ENCODE measurements at regions not wholly inside any gene's neighbourhood (a gene's known extent, or its start where the extent isn't known, plus 50 kb on each side); places are given as distances from the start of the nearest gene placed in this dataset.

GRCh38 chr20:18977441-18977840, 163.9 kb downstream of the SCP2D1 start:
- H3K4me3 ChIP-seq (ENCODE audit: low read depth, low read length) = no peak overlapping the region
- TF ChIP-seq CTCF (IDR thresholded peaks at IDR 0.05; ENCODE audit: borderline replicate concordance, insufficient read depth, low read depth, low read length) = no peak

GRCh38 chr20:18978311-18978710, 164.7 kb downstream of the SCP2D1 start:
- no peak overlapping the region for H3K4me3 ChIP-seq (ENCODE audit: low read depth, low read length)
- no peak for TF ChIP-seq CTCF (IDR thresholded peaks at IDR 0.05; ENCODE audit: borderline replicate concordance, insufficient read depth, low read depth, low read length)

- no peak for TF ChIP-seq CTCF (IDR thresholded peaks at IDR 0.05; ENCODE audit: borderline replicate concordance, insufficient read depth, low read depth, low read length)
These were observed 165.5 kb downstream of the SCP2D1 start for GRCh38 chr20:18979132-18979531.

GRCh38 chr20:18981962-18982539, 168.5 kb downstream of the SCP2D1 start:
- TF ChIP-seq CTCF (IDR thresholded peaks at IDR 0.05; ENCODE audit: borderline replicate concordance, insufficient read depth, low read depth, low read length) = no peak
- H3K4me3 ChIP-seq (ENCODE audit: low read depth, low read length) = no peak overlapping the region

More at GRCh38 chr20:18979132-18979531, 165.5 kb downstream of the SCP2D1 start:
- H3K4me3 ChIP-seq (ENCODE audit: low read depth, low read length) = no peak overlapping the region

GRCh38 chr20:18983796-18984195, 170.2 kb downstream of the SCP2D1 start:
- H3K4me3 ChIP-seq (ENCODE audit: low read depth, low read length) = no peak overlapping the region
- no peak for TF ChIP-seq CTCF (IDR thresholded peaks at IDR 0.05; ENCODE audit: borderline replicate concordance, insufficient read depth, low read depth, low read length)

GRCh38 chr20:18984238-18985200, 170.9 kb downstream of the SCP2D1 start:
- TF ChIP-seq CTCF (IDR thresholded peaks at IDR 0.05; ENCODE audit: borderline replicate concordance, insufficient read depth, low read depth, low read length) = no peak

More at GRCh38 chr20:18984238-18985200, 170.9 kb downstream of the SCP2D1 start:
- no peak overlapping the region for H3K4me3 ChIP-seq (ENCODE audit: low read depth, low read length)
